ENCODE measurements at regions not wholly inside any gene's neighbourhood (a gene's known extent, or its start where the extent isn't known, plus 50 kb on each side); places are given as distances from the start of the nearest gene placed in this dataset.

DNA sequence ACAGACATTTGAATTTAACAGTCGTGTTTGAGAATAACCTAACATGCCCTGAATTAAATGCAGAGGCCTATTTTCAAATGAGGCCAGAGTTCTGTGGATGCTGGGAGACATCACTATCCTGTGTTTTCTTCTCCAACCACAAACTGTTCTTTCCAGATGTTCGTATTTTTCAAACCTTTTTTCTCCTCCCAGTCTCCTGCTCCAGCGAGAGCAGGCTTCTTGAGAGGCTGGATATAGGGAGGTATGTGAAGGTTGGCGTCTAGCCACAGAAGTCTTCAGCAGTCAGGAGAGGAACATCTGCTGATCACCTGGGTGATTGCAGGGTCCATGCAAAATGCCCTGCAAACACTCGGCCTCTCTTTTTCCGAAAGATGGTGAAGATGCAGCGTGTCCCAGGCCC, 126.3 kb downstream of the C11orf91 start:
- TF ChIP-seq, protein P1, sequence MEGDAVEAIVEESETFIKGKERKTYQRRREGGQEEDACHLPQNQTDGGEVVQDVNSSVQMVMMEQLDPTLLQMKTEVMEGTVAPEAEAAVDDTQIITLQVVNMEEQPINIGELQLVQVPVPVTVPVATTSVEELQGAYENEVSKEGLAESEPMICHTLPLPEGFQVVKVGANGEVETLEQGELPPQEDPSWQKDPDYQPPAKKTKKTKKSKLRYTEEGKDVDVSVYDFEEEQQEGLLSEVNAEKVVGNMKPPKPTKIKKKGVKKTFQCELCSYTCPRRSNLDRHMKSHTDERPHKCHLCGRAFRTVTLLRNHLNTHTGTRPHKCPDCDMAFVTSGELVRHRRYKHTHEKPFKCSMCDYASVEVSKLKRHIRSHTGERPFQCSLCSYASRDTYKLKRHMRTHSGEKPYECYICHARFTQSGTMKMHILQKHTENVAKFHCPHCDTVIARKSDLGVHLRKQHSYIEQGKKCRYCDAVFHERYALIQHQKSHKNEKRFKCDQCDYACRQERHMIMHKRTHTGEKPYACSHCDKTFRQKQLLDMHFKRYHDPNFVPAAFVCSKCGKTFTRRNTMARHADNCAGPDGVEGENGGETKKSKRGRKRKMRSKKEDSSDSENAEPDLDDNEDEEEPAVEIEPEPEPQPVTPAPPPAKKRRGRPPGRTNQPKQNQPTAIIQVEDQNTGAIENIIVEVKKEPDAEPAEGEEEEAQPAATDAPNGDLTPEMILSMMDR (conservative IDR thresholded peaks at IDR 0.05; ENCODE audit: low read depth, low read length), result no peak
- no peak for TF ChIP-seq EZH2phosphoT487 (IDR thresholded peaks at IDR 0.05; ENCODE audit: borderline replicate concordance, low read length)

All from PC-3 (cell line).